ENCODE measurements at regions not wholly inside any gene's neighbourhood (a gene's known extent, or its start where the extent isn't known, plus 50 kb on each side); places are given as distances from the start of the nearest gene placed in this dataset.
"Not testable (repeated sequence)": the region's sequence is repeated elsewhere in the genome, so short reads cannot be mapped to it uniquely, and the experiment has no call there.

DNA sequence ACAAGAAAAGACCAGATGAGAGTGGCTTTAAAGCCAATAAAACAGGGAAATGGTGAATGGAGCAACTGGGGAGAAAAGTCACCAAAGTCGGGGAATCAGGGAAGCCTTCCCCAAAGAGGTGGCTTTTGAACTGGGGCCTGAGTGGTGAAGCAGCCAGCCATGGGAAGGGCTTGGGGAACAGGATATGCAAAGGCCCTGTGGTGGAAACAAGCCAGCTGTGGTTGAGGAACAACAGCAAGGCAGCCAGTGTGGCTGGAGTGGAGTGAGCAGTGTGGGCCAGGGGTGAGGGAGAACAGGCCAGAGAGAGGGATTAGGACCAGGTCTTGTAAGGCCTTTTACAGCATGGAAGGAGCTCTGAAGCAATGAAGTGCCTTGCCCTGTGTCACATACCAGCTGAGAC is 51.0 kb upstream of the ROPN1B start:
- DNase-seq: not testable (repeated sequence)

DNA sequence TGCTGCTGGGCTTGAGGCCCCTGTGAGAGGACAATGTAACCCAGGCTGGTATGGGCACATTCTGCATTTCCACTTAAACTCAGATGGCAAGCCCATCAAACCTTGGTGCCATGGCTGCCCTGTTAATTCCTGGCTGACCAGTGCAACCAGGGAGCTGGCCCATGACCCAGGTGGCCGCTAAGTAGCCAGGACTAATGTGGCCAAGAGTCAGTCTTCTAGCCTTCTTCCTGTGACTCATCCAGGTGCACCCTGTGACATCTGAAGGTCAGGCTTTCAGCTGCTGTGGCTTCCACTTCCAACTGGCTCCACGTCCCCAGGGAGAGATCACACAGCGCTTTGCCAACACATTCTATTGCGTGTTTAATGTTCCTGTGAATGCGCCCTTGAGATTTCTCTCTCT is 50.5 kb upstream of the ROPN1B start:
- DNase-seq: not testable (repeated sequence)

DNA sequence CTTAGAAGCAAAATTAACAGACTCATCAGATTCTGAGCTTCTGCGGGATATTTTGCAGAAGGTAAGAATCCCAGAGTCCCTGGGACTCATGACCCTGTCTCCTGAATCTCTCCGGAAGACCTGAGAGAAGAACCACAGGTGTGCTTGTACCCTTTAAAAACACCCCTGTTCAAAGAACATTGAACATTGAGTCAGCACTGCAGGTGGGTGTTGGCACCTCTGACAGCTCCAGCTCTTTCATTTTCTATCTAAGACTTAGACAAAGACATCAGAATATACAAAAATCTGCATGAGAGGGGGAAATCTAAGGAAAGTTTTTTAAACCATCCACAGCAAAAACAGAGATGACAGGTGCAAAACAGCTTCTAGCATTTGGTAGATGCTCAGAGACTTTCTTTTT is 50.1 kb upstream of the ROPN1B start:
- DNase-seq: not testable (repeated sequence)
